Muscle layer of duodenum (tissue), 2 donors: ENCODE measurements at regions not wholly inside any gene's neighbourhood (a gene's known extent, or its start where the extent isn't known, plus 50 kb on each side); places are given as distances from the start of the nearest gene placed in this dataset.

Experiments used
- H3K27ac ChIP-seq: one replicate; pipeline ENCODE4 v1.7.0; 2013; ENCODE audit warnings: mild to moderate bottlenecking, low read length
- H3K27me3 ChIP-seq: one replicate; pipeline ENCODE4 v1.7.0; 2013; ENCODE audit warnings: low read depth, mild to moderate bottlenecking, control low read depth, low read length
- H3K36me3 ChIP-seq, 2 donors: one replicate each; pipeline ENCODE4 v1.7.0; 2013; ENCODE audit warnings: low read length in 2 of 2, control low read depth in 1 of 2, mild to moderate bottlenecking in 1 of 2; ENCODE audit not compliant: insufficient read depth in 2 of 2, control insufficient read depth in 1 of 2
- H3K4me1 ChIP-seq, 2 donors: one replicate each; pipeline ENCODE4 v1.7.0; 2013; ENCODE audit warnings: low read length in 2 of 2, mild to moderate bottlenecking in 2 of 2, control low read depth in 1 of 2, moderate library complexity in 1 of 2; ENCODE audit not compliant: insufficient read depth in 2 of 2, control insufficient read depth in 1 of 2
- H3K4me3 ChIP-seq, 2 donors: one replicate each; pipeline ENCODE4 v1.7.0; 2013; ENCODE audit warnings: low read length in 2 of 2, low read depth in 1 of 2, mild to moderate bottlenecking in 1 of 2
- H3K9me3 ChIP-seq, 2 donors: one replicate each; pipeline ENCODE4 v1.7.0; 2013; ENCODE audit warnings: low read length in 2 of 2, control low read depth in 1 of 2, mild to moderate bottlenecking in 1 of 2; ENCODE audit not compliant: control insufficient read depth in 1 of 2
- donor health status: healthy.

DNA sequence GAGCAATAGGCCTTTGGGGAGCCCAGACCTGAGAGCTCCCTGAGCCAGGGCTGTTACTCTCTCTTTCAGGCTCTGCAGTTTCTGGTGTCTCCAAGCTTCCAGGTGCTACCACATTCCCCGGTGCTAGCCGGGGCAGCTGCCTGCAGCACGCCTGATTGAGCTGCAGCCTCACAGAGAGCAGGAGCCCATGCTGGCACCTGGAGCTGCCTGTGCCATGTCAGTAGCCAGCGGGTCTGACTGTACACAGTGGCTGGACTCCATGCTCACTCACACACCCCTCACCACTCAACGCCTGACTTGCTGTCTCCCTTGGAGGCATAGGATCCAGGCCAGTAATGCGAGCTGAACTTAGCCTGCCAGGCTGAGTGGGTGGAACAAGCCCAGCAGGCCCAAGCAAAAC is 800.4 kb upstream of the AGA start:
- Histone ChIP-seq H3K36me3 (no peaks in the 10 kb centered on the region), H3K27me3 (no peaks in the 10 kb centered on the region), H3K4me1 (no peaks in the 10 kb centered on the region), H3K9me3 (peaks cover 0 to 11% of the 10 kb centered on the region in 2 donors), H3K4me3 (peak overlapping the region in 1 of 2 donors; percentile 3), H3K27ac (no peak overlapping the region)

DNA sequence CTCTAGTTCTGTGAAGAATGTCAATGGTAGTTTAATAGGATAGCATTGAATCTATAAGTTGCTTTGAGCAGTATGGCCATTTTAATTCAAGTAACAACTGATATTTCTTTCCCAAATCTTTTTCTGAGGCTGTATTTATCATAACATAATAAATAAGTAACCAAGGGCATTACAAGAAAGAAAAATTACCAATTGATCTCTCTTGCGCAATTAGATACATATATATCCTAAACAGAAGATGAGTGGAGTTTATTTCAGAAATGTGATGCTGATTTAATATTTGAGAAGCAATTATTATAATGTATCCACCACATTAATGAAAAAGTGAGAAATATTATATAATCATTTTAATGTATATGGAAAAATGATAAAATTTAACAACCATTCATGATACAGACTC is 802.5 kb upstream of the AGA start:
- Histone ChIP-seq H3K36me3 (no peaks in the 10 kb centered on the region), H3K27ac (no peak overlapping the region), H3K27me3 (no peaks in the 10 kb centered on the region), H3K9me3 (peaks cover 0 to 11% of the 10 kb centered on the region in 2 donors), H3K4me3 (no peak overlapping the region), H3K4me1 (no peaks in the 10 kb centered on the region)

DNA sequence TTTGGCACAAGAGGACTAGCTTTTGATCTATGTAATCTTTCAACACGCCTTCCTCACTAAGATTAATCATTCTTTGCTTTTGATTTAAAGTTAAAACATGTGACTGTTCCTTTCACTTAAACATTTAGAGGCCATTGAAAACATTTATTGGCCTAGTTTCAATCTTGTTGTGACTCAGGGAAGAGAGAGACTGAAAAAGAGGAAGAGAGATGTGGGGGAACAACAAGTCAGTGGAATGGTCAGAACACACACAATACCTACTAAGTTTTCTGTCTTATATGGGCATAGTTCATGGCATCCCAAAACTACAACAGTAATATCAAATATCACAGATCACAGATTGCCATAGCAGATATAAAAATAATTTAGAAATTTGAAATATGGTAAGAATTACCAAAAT is 812.9 kb upstream of the AGA start:
- H3K36me3 ChIP-seq: no peaks in the 10 kb centered on the region
- H3K9me3 ChIP-seq: peaks cover 0 to 3% of the 10 kb centered on the region in 2 donors
- no peaks in the 10 kb centered on the region for H3K4me1 ChIP-seq
- no peaks in the 10 kb centered on the region for H3K27me3 ChIP-seq
- H3K4me3 ChIP-seq: no peak overlapping the region
- no peak overlapping the region for H3K27ac ChIP-seq

DNA sequence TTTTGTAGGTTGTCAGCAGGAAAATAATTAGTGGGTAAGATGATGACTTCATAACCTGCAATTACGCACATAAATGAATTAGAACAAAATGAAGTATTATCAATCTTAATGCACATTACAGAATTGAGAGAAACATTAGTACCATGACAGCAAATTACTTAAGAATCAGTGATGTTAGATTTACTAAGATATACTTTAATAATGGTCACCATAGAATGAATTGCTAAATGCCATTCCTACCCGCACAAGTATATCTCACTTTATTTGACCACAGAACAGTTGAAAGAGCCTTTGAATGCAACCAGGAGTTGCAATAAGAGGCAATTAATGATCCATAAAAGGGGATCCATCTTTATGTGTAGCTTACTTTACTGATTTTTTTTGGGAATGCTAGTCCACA is 816.4 kb upstream of the AGA start:
- Histone ChIP-seq H3K27me3 (no peaks in the 10 kb centered on the region), H3K36me3 (no peaks in the 10 kb centered on the region), H3K9me3 (peaks cover 0 to 3% of the 10 kb centered on the region in 2 donors), H3K4me1 (no peaks in the 10 kb centered on the region), H3K27ac (no peak overlapping the region), H3K4me3 (no peak overlapping the region)

DNA sequence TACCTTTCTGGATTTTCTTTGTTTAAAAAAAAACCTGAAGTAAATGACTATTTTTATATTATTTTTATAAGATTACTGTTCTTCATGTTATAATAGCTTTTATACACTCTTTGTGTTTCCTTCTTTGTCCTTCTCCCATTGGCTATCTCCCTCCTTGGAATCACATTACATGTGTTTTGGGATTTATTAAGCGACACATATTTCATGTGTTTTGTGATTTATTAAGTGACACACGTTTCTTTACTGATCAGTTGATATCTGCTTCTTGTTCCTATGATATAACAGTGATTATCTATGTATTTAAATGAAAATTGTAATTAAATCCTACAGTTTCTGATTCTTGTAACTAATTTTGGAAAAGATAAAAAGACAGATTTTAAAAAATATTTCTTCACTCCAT is 817.3 kb upstream of the AGA start:
- no peaks in the 10 kb centered on the region for H3K36me3 ChIP-seq
- H3K9me3 ChIP-seq: no peaks in the 10 kb centered on the region
- no peaks in the 10 kb centered on the region for H3K27me3 ChIP-seq
- H3K4me3 ChIP-seq: no peak overlapping the region
- no peaks in the 10 kb centered on the region for H3K4me1 ChIP-seq
- H3K27ac ChIP-seq: no peak overlapping the region

DNA sequence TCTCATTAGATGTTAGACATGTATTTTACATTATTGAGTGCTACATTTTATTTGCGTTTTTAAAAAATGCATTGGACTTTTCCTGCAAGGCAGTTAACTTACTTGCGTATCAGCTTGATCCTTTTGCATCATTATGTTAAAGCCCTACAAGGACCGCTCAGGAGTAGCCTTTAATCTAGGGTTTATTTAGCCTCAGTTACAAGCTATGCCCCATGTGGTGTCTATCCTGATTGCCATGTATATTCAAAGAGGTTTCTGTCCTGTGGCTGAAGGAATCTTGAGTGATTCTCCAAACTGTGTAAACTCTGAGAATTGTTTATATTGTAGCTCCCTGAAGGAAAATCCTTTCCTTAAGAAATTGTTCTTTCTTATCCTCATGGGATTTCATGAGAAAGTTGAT is 821.8 kb upstream of the AGA start:
- no peaks in the 10 kb centered on the region for H3K27me3 ChIP-seq
- H3K9me3 ChIP-seq: no peaks in the 10 kb centered on the region
- H3K4me3 ChIP-seq: no peak overlapping the region
- no peak overlapping the region for H3K27ac ChIP-seq
- H3K4me1 ChIP-seq: no peaks in the 10 kb centered on the region
- H3K36me3 ChIP-seq: no peaks in the 10 kb centered on the region

DNA sequence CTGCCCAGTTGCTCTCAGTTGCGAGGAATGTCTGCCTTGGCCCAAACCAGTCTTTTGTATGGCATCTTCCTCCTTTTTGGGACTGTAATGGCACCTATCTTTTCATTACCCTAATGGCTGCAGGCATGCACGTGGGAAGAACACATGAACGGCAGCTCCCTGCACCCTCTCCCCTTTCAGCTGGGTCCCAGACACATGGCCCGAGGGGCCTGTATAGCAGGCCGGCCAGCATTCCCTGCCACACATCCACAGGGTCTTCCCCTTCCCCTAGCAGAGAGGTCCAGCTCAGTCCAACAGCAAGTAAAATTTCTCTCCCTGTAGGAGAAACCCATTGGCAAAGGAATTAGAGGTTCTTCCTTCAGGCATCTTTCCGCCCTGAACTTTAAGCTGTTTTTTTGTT is 829.1 kb upstream of the AGA start:
- no peaks in the 10 kb centered on the region for H3K9me3 ChIP-seq
- no peaks in the 10 kb centered on the region for H3K4me1 ChIP-seq
- H3K4me3 ChIP-seq: no peak overlapping the region
- H3K27ac ChIP-seq: no peak overlapping the region
- no peaks in the 10 kb centered on the region for H3K27me3 ChIP-seq
- no peaks in the 10 kb centered on the region for H3K36me3 ChIP-seq

DNA sequence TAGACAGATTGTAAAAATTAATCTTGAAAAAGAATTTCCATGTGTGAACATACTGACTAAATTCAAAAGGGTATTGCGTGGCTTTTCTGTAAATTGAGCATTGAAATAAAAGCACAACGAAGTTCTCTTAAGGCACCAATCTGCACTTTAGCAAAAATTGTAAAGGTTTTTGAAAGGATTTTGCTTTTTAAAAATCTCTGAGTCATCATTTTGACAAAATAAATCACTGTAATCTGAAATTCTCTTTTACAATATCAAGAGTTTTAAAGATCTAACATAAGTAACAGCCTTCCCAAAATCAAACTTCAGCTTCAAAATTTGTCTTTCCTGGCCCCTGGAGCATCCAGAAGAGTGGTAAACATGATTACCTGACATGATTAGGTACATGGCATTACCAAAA is 830.9 kb upstream of the AGA start:
- H3K9me3 ChIP-seq: no peaks in the 10 kb centered on the region
- no peaks in the 10 kb centered on the region for H3K36me3 ChIP-seq
- H3K4me3 ChIP-seq: no peak overlapping the region
- no peaks in the 10 kb centered on the region for H3K27me3 ChIP-seq
- no peaks in the 10 kb centered on the region for H3K4me1 ChIP-seq
- H3K27ac ChIP-seq: no peak overlapping the region

DNA sequence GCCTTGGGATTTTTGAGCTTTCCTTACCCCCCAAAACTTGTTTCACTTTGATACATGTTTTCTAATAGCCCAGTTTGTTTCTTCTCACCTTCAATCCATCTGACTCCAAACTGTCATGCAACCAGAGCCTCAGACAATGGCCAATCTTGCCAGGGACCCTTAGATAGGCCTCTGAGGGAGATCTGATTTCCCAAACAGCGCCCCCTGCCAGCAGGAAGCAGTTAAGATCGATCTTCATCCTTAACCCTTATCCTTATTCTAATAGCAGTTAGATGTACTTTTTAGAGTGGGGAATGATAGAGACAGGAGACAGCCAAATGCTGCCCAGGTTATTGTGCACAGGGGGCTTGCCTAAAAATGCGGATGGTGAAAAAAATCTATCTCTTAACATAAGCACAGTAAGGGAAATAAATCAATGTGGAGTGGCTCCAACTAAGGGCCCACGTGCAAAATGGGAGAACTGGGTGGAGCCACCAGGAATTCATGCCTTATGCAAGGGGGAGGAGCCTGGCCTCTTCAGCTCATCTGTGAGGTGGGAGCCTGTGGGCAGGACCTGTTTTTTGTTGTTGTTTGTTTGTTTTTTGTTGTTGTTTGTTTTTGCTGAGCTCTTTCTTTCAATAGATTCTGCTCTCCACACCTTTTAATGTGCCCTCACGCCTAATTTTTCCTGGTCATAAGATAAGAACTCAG is 833.6 kb upstream of the AGA start:
- Histone ChIP-seq H3K4me1 (no peaks in the 10 kb centered on the region), H3K27ac (no peak overlapping the region), H3K27me3 (no peaks in the 10 kb centered on the region), H3K4me3 (no peak overlapping the region), H3K36me3 (no peaks in the 10 kb centered on the region), H3K9me3 (no peaks in the 10 kb centered on the region)

DNA sequence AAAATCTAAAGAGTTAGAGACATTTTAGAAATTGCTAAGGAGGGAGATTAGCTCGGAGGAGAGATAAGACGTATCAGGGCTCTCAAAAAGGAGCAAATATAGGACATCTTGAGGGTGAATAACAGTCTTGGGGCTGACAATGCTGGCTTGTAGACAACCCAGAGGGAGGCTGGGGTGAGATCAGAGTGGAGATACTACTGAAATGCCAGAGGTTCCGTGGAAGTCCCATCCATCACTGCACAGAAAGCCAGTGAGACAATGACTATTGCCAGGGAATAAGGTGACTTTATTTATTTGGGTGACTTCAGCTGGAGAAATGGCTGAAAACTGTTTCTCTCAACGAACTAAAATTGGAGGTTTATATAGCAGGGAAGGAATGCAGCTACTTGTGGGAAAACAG is 838.1 kb upstream of the AGA start:
- Histone ChIP-seq H3K27ac (no peak overlapping the region), H3K4me3 (no peak overlapping the region), H3K4me1 (no peaks in the 10 kb centered on the region), H3K36me3 (no peaks in the 10 kb centered on the region), H3K9me3 (no peaks in the 10 kb centered on the region), H3K27me3 (no peaks in the 10 kb centered on the region)

DNA sequence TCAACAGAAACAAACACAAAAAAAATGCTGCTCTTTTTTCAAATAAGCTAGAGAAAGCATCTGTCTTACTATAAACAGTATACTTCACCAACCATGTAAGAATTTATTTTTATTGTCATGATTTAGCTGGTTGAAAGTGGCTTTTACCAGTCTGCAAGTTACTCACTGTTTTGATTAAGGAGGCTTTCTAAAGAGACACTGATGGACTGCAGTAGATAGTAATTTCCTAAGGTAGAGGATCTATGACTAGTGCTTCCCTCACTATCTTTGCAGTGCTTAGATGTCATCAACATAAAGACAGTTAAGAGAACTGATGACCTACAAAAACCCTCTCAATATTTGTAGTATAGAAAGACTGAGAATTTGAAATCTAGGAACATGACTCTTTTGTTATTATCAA is 846.2 kb upstream of the AGA start:
- Histone ChIP-seq H3K9me3 (no peaks in the 10 kb centered on the region), H3K27me3 (no peaks in the 10 kb centered on the region), H3K36me3 (no peaks in the 10 kb centered on the region), H3K27ac (no peak overlapping the region), H3K4me1 (no peaks in the 10 kb centered on the region), H3K4me3 (no peak overlapping the region)

DNA sequence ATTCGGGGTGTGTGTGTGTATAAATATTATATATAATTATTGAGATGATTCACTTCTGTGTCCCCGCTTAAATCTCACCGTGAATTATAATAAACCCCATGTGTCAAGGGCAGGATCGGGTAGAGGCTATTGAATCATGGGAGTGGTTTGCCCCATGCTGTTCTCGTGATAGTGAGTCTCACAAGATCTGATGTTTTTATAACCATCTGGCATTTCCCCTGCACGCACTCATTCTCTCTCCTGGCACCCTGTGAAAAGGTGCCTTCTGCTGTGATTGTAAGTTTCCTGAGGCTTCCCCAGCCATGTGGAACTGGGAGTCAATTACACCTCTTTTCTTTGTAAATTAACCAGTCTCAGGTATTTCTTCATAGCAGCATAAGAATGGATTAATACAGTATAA is 851.4 kb upstream of the AGA start:
- H3K27me3 ChIP-seq: no peaks in the 10 kb centered on the region

More for the DNA sequence above, 851.4 kb upstream of the AGA start:
- no peak overlapping the region for H3K4me3 ChIP-seq
- H3K27ac ChIP-seq: no peak overlapping the region
- no peaks in the 10 kb centered on the region for H3K4me1 ChIP-seq
- no peaks in the 10 kb centered on the region for H3K36me3 ChIP-seq
- no peaks in the 10 kb centered on the region for H3K9me3 ChIP-seq
